NCI-H2196 (cell line): ENCODE measurements at regions not wholly inside any gene's neighbourhood (a gene's known extent, or its start where the extent isn't known, plus 50 kb on each side); places are given as distances from the start of the nearest gene placed in this dataset.
A peak's percentile ranks its signal among the peaks of the same experiment; 100 is the strongest.

Experiments used
- DNase-seq: peaks from one replicate; lab custom pipeline; 2025; ENCODE audit not compliant: unreplicated experiment; lab: John Stamatoyannopoulos, UW

- no peak for DNase-seq
Measured at GRCh38 chr13:97057176-97057575, 62.9 kb upstream of the OXGR1 start.

DNA sequence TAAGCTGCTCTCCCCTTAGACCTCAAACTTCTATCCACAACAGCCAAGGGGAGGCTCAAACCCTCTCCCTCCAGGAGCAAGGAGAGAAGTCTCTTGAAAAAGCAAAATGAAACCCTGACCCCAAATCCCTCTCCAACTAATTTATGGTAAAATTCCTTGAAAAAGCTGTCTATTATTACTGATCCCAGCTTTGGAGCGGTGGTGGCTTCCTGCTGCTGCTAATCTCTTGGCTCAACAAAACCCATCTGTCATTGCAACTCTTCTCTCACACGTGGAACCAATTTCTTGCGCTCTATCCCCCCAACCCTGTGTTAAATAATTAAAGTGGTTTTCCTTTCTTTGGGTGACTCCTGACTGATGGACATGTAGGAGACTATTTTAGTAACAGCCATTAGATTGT is 64.1 kb upstream of the OXGR1 start:
- no peak for DNase-seq

GRCh38 chr13:97058926-97059325 is 64.7 kb upstream of the OXGR1 start:
- DNase-seq = no peak

GRCh38 chr13:97067017-97067895 is 73.0 kb upstream of the OXGR1 start:
- DNase-seq = no peak

GRCh38 chr13:97068151-97068550 is 73.9 kb upstream of the OXGR1 start:
- DNase-seq = no peak

DNA sequence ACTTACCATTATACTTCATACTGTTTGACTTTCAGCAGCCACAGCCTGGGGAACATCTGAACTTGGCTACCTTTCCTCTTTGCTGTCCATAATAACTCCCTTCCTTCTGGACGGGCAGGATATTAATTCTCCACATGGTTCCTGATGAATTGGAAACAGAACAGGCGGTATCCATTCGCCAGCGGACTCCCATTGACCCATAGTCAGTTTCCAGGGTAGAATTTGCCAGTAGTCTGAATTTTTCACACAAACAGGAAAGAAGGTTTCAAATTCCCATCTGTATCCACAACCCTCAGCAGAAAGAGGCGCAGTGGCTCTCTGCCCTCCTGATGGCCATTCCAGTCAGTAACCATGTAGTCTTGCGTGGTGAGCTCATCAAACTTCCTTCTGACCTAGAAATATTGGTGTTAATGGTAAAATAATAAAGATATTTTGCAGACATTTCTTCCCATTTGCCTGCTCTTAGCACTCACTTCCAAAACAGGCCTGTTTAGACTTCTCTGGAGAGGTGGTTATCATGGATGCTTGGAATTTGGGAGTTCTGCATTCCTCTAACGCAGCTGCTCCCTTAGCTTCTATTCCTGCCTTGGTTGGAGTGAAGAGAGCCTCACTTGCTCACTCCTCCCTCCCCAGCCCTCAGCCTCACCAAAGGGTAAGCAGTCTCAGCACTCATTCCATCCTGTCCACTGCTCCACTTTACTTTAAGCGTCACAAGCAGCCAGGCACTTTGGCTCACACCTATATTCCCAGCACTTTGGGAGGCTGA is 75.0 kb upstream of the OXGR1 start:
- DNase-seq = no peak

DNA sequence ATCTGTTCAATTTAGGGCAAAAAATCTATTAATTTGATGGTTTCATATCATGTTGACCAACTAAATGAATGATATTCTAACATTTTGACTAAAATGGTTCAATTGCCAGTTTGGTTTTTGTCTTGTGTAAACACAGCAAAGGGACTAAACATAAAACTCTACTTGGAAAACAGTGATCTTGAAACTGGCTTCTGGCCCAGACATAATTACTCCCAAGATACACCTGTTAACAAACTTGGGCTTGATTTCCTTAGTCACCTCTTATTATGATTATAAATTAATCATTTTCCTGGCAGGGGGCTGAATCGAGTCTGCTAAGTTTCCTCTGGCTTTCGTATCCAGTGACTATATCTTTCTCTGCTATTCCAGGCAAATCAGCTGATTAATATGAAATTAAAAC is 78.0 kb upstream of the OXGR1 start:
- no peak for DNase-seq

GRCh38 chr13:97074618-97075017 is 80.3 kb upstream of the OXGR1 start:
- no peak for DNase-seq

- DNase-seq = no peak
Measured at GRCh38 chr13:97076898-97077297, 82.6 kb upstream of the OXGR1 start.

DNA sequence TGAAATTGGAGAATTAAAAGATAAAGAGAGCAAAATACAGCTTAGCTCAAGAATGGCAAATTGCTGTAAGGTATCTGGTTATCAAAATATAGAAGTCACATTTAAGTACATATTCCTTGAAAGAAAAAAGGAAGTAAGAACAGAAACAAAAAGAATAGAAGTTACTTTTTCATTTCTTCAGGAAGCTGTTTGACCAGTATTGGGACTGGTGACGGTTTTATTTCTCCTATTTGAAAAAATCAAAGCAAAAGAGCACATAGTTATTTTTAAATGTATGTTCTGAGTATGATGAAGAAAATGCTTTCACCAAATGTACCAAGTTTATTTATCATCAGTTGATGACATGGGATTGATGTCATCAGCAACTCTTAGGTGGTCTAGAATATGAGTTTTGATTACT is 83.1 kb upstream of the OXGR1 start:
- no peak for DNase-seq

GRCh38 chr13:97079726-97080125 is 85.5 kb upstream of the OXGR1 start:
- DNase-seq = no peak

- no peak for DNase-seq
Measured at GRCh38 chr13:97082461-97083207, 88.4 kb upstream of the OXGR1 start.

DNA sequence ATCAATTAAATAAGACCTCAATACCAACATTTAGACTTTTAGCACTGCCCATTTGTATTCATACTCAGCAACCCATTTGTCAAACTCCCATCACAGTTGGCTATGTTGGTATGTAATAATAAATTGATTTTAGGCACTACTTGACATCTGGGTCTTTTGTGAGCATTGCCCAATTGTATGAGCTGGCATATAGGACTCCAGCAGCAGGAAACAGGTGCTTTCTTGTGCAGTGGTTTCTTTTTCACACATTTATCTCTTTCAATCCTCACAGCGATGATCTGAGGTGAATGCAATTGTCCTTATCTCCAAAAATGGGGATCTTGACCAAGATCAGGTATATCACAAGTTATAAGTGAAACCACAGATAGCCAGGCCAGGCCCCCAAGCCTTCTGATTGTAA is 96.9 kb upstream of the OXGR1 start:
- DNase-seq = no peak

DNA sequence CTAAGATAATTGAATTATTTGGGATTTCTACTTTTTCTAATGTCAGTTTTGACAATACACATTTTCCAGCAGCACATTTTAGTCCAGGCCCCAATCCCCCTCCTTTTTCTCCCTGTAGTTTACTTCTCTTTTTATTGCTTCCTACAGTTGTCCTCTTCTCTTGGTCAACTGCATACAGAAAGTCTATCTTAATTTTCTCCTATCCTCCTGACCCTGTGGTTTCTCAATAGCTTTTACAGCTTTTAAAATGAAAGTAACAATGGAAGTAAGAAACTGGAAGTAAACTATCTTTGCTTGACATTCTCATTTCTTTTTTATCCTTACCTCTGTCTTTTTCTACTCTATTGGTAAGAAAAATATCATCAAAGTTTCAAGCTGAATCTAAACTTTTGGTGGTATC is 106.5 kb upstream of the OXGR1 start:
- no peak for DNase-seq

DNA sequence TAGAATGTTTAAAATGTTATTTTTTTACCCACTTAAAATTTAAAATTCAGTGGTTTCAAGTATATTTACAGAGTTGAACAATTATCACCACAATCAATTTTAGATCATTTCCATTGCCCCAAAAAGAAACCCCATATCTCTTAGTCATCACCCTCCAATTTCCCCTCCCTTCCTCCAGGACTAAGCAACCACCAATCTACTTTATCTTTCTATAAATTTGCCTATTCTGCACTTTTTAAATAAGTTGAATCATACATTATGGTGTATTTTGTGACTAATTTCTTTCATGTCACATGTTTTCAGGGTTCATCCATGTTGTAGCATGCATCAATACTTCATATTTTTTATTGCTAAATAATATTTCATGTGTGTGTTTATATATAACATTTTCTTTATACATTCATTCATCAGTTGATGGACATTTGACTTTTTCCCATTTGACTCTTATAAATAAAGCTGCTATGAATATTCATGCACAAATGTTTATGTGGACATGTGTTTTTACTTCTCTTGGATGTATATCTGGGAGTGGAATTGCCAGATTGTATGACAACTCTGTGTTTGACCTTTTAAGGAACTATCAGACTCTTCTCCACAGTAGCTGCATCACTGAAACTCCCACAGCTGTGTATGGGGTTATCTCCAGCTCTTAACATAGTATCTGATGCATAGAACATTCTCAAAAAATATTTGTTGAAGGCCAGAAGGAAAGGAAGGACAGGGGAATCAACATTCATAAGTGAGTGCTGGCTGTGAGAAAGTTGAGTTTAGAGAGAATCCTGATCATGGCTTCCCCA is 107.8 kb upstream of the OXGR1 start:
- no peak for DNase-seq

GRCh38 chr13:97106323-97106722 is 112.0 kb upstream of the OXGR1 start:
- no peak for DNase-seq

DNA sequence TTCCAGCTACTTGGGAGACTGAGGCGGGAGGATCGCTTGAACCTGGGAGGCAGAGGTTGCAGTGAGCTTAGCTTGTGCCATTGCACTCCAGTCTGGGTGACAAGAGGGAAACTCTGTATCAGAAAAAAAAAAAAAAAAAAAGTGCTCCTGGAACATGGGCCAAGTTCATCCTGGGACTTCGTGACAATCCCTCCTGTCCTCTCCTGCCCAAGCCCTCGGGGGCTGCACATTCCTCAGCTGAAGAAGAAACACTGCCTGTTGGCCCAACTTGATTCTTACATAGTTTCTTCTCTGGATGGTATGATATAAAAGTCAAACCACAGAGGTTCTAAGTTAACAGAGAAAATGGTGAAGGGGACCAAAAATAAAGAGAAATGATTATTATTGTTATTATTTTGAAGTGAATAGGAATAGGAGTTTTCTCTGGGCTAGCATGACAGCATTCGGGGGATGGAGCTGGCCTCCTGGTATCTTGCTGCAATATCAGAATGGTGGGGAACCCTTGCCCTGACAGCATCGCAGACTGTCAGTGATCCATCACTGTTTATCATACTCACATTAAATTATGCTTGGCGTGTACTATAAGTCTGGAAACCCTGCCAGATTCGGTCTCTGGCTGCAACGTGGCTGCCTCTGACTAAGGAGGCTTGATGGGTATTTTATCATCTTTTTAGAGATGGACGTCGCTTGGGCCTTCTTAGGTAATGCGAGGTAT is 113.7 kb upstream of the OXGR1 start:
- DNase-seq = no peak

DNA sequence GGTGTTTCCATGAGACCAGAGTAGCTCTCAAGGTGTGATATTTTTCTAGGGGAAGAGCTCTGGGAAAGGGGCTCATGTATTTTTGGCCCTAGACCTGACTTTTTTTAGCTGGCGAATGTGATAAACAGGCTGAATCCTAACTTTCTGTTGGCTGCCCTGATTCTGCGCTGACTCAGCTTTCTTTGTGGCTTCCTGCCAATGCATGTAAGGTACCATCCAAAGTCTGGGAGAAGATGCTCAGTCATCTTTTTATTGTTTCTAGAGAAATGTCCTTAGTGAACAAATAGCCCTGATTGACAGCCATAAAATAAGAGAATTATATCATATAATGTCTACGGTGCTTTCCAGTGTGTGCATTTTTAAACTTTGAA is 113.6 kb upstream of the MBNL2 start:
- no peak for DNase-seq

GRCh38 chr13:97109256-97109655 is 112.9 kb upstream of the MBNL2 start:
- no peak for DNase-seq

DNA sequence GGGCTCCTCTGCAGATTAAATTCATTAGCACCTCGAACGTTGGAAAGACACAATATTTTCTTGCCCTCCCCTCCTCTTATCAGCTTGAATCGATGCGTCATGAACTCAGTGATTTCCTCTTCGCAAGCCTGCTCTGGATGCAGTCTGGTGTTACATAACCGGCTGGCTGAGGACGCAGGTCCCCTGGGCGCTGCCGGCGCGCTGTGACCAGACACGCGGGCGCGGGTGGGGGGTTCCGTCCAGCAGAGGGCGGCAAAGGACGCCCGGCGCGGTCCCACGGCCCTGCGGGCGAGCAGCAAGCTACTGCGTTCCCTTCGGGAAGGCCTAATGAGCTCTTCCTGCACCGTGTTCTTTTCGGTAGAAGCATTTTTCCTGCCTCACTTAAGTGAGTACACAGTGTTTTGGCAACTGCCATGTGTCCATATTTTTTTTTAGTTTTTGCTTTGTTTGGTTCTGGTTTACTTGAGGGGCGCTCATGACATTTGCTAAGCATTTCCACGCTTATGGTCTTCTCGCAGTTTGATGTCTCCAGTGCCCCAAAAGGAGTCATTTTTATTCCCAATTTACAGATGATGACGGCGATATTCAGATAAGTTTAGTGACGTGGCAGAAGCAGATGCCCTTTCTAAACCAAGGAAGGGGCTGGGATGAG is 112.2 kb upstream of the MBNL2 start:
- DNase-seq = peak; percentile 62
